A549 (cell line): ENCODE measurements at regions not wholly inside any gene's neighbourhood (a gene's known extent, or its start where the extent isn't known, plus 50 kb on each side); places are given as distances from the start of the nearest gene placed in this dataset.

Experiments used
- ATAC-seq, 2 experiments: fragments of 200-7000 bp in 1 of 2; fragments of >200 bp in 1 of 2; cut with Nextera tagmentation in 1 of 2; cut with Tn5 transposase in 1 of 2; 3 replicates each; pipeline versions ENCODE4 v1.8.0 to v1.9.1; 2018 to 2020; ENCODE audit warnings: mild to moderate bottlenecking in 1 of 2, moderate library complexity in 1 of 2
- CTCF ChIA-PET: fragments of 300-600 bp; sonication (Branson Sonifier 250); formaldehyde crosslinking; extraction: SDS; loops from one replicate; lab custom pipeline; 2021; ENCODE audit warnings: antibody characterized with exemption, inconsistent platforms; lab: Yijun Ruan, JAX
- POLR2A ChIA-PET: fragments of 350-600 bp; formaldehyde crosslinking; extraction: SDS; loops from one replicate; lab custom pipeline; 2021; ENCODE audit warnings: antibody characterized with exemption, inconsistent platforms; lab: Yijun Ruan, JAX
- DNase-seq, 2 experiments: peaks; one replicate each; pipeline versions ENCODE4 v3.0.0 to v3.0.0-alpha.2; 2011 to 2016; ENCODE audit warnings: low read depth in 1 of 2, low spot score in 1 of 2
- FAIRE-seq: peaks from 2 replicates; lab custom pipeline; 2011; peaks lifted over from hg19 to GRCh38; lab: Jason Lieb, UNC
- H3K27ac ChIP-seq, 2 experiments: fragments of >200 bp; sonication (Bioruptor Twin); formaldehyde crosslinking; 3 replicates each; pipeline ENCODE4 v1.5.1; 2016 to 2017
- H3K4me1 ChIP-seq: fragments of >200 bp; sonication (Bioruptor Twin); formaldehyde crosslinking; 3 replicates; pipeline ENCODE4 v1.6.1; 2016
- H3K4me2 ChIP-seq: fragments of >200 bp; sonication (Bioruptor Twin); formaldehyde crosslinking; 3 replicates; pipeline ENCODE4 v1.6.1; 2016
- H3K4me3 ChIP-seq: fragments of >200 bp; sonication (Bioruptor Twin); formaldehyde crosslinking; 3 replicates; pipeline ENCODE4 v1.5.1; 2016
- H3K9me3 ChIP-seq: fragments of >200 bp; sonication (Bioruptor Twin); formaldehyde crosslinking; 3 replicates; pipeline ENCODE4 v1.6.1; 2016
- BCL3 ChIP-seq: fragments of >200 bp; sonication (Bioruptor Twin); formaldehyde crosslinking; IDR thresholded peaks from 3 replicates; pipeline ENCODE4 v1.6.1; 2016
- CEBPB ChIP-seq, 2 experiments: fragments of >200 bp in 1 of 2; sonication (Bioruptor Twin) in 1 of 2; formaldehyde crosslinking in 1 of 2; IDR thresholded peaks; 2 replicates each; pipeline ENCODE4 v1.6.1; 2012 to 2016
- E2F6 ChIP-seq: IDR thresholded peaks from 2 replicates; pipeline ENCODE4 v1.6.1; 2012; ENCODE audit warnings: low read depth, borderline replicate concordance
- EHMT2 ChIP-seq: fragments of 200-600 bp; sonication (generic); IDR thresholded peaks from 2 replicates; pipeline ENCODE4 v1.6.1; 2016; ENCODE audit warnings: antibody characterized with exemption, low read depth, mild to moderate bottlenecking, moderate library complexity
- EP300 ChIP-seq, 2 experiments: fragments of >200 bp; sonication (Bioruptor Twin); formaldehyde crosslinking; IDR thresholded peaks; 2 replicates in 1 of 2; 3 replicates in 1 of 2; pipeline ENCODE4 v1.6.1; 2016 to 2017
- ESRRA ChIP-seq: fragments of 150-350 bp; IDR thresholded peaks from 2 replicates; pipeline ENCODE4 v1.6.1; 2014; ENCODE audit warnings: mild to moderate bottlenecking, low read length, borderline replicate concordance
- FOSB ChIP-seq: fragments of 250-450 bp; sonication (Bioruptor Pico); IDR thresholded peaks from 2 replicates; pipeline ENCODE4 v1.5.0; 2020; ENCODE audit warnings: mild to moderate bottlenecking, moderate library complexity
- FOSL2 ChIP-seq, 2 experiments: fragments of 450-650 bp in 1 of 2; fragments of >200 bp in 1 of 2; sonication (Bioruptor Twin) in 1 of 2; formaldehyde crosslinking; IDR thresholded peaks; 2 replicates each; pipeline versions ENCODE4 v1.5.0 to v1.6.1; 2016 to 2020; ENCODE audit warnings: mild to moderate bottlenecking in 1 of 2, moderate library complexity in 1 of 2
- FOXS1 ChIP-seq: fragments of 250-450 bp; sonication (Bioruptor Pico); IDR thresholded peaks from 2 replicates; pipeline ENCODE4 v1.5.0; 2020; ENCODE audit warnings: mild to moderate bottlenecking, moderate library complexity
- HDAC2 ChIP-seq: fragments of 200-600 bp; sonication (generic); IDR thresholded peaks from 2 replicates; pipeline ENCODE4 v1.6.1; 2016
- HES2 ChIP-seq: fragments of >200 bp; sonication (Bioruptor Twin); formaldehyde crosslinking; IDR thresholded peaks from 2 replicates; pipeline ENCODE4 v1.6.1; 2016
- HEYL ChIP-seq: fragments of 250-450 bp; sonication (Bioruptor Pico); IDR thresholded peaks from 2 replicates; pipeline ENCODE4 v1.8.0; 2021; ENCODE audit warnings: mild to moderate bottlenecking, moderate library complexity
- HMGXB4 ChIP-seq: fragments of 250-450 bp; sonication (Bioruptor Pico); IDR thresholded peaks from 2 replicates; pipeline ENCODE4 v1.5.0; 2021; ENCODE audit warnings: mild to moderate bottlenecking, moderate library complexity, borderline replicate concordance
- HOXA7 ChIP-seq: fragments of 250-450 bp; sonication (Bioruptor Pico); IDR thresholded peaks from 2 replicates; pipeline ENCODE4 v1.5.0; 2020; ENCODE audit warnings: mild to moderate bottlenecking, moderate library complexity
- HOXB13 ChIP-seq: fragments of 250-450 bp; sonication (Bioruptor Pico); IDR thresholded peaks from 2 replicates; pipeline ENCODE4 v1.5.0; 2020; ENCODE audit warnings: low read depth, mild to moderate bottlenecking, moderate library complexity
- JUN ChIP-seq, 2 experiments: fragments of >200 bp; sonication (Bioruptor Twin); formaldehyde crosslinking; IDR thresholded peaks; 2 replicates in 1 of 2; 3 replicates in 1 of 2; pipeline ENCODE4 v1.6.1; 2016 to 2017
- JUNB ChIP-seq: fragments of >200 bp; sonication (Bioruptor Twin); formaldehyde crosslinking; IDR thresholded peaks from 2 replicates; pipeline ENCODE4 v1.6.1; 2016
- KDM5A ChIP-seq: fragments of 200-600 bp; sonication (generic); IDR thresholded peaks from 2 replicates; pipeline ENCODE4 v1.6.1; 2016; ENCODE audit warnings: antibody characterized with exemption, mild to moderate bottlenecking
- MAX ChIP-seq: IDR thresholded peaks from 2 replicates; pipeline ENCODE4 v1.6.1; 2012
- MYC ChIP-seq: IDR thresholded peaks from 2 replicates; pipeline ENCODE4 v1.6.1; 2012; ENCODE audit warnings: mild to moderate bottlenecking, inconsistent platforms, low read length, improper control_type of control experiment, borderline replicate concordance
- NPAS2 ChIP-seq: fragments of 250-450 bp; sonication (Bioruptor Pico); IDR thresholded peaks from 2 replicates; pipeline ENCODE4 v1.8.0; 2022; ENCODE audit warnings: mild to moderate bottlenecking, moderate library complexity, borderline replicate concordance
- RAD21 ChIP-seq, 2 experiments: fragments of >200 bp in 1 of 2; sonication (Bioruptor Twin) in 1 of 2; formaldehyde crosslinking in 1 of 2; IDR thresholded peaks in 1 of 2; conservative IDR thresholded peaks in 1 of 2; 2 replicates in 1 of 2; 3 replicates in 1 of 2; pipeline ENCODE4 v1.6.1; 2012 to 2018; ENCODE audit warnings: inconsistent platforms in 1 of 2
- RCOR1 ChIP-seq: fragments of 150-350 bp; IDR thresholded peaks from 2 replicates; pipeline ENCODE4 v1.6.1; 2014; ENCODE audit warnings: antibody characterized with exemption, low read length, low read depth
- RFX5 ChIP-seq: fragments of 450-650 bp; IDR thresholded peaks from 2 replicates; pipeline ENCODE4 v1.7.1; 2014; ENCODE audit warnings: antibody characterized with exemption, mild to moderate bottlenecking, moderate library complexity
- SMC3 ChIP-seq: fragments of >200 bp; sonication (Bioruptor Twin); formaldehyde crosslinking; IDR thresholded peaks from 3 replicates; pipeline ENCODE4 v1.6.1; 2018; ENCODE audit warnings: inconsistent platforms
- SREBF2 ChIP-seq: fragments of 450-650 bp; IDR thresholded peaks from 2 replicates; pipeline ENCODE4 v1.6.1; 2014; ENCODE audit warnings: mild to moderate bottlenecking, moderate library complexity
- TFCP2L1 ChIP-seq: fragments of 250-450 bp; sonication (Bioruptor Pico); IDR thresholded peaks from 2 replicates; pipeline ENCODE4 v1.5.0; 2021; ENCODE audit warnings: mild to moderate bottlenecking
- TP53 ChIP-seq: fragments of 250-450 bp; sonication (Bioruptor Pico); IDR thresholded peaks from 2 replicates; pipeline ENCODE4 v1.5.0; 2021; ENCODE audit warnings: mild to moderate bottlenecking, moderate library complexity
- ZSCAN20 ChIP-seq: fragments of 250-450 bp; sonication (Bioruptor Pico); IDR thresholded peaks from 2 replicates; pipeline ENCODE4 v1.8.0; 2022; ENCODE audit warnings: mild to moderate bottlenecking, moderate library complexity
- WGBS: methylation state at CpG from one replicate; pipeline ENCODE4 v1.1.6; 2017; ENCODE audit errors: missing lambda C conversion rate; 5-methylcytosine and 5-hydroxymethylcytosine counted together

GRCh38 chr3:159839561-159840379 lies 148.9 kb upstream of the IL12A start, which contains the start of gene SCHIP1:
Gene SCHIP1, plus strand, starts transcription at chr3:159839861.
- Histone ChIP-seq H3K4me2 (peak within 1 kb of the TSS; percentile 55), H3K4me1 (peaks cover 60% of the 10 kb centered on the region), H3K4me3 (no peak within 1 kb of the TSS), H3K27ac (peak within 1 kb of the TSS; percentile 43 to 64; a peak in 4 of 6 replicates)
- 96% methylated on average over 27 of the region's 30 CpGs for WGBS
- CTCF ChIA-PET = interaction anchor here (0.7 to 7.7 kb wide), 3 partner anchors 11 to 166 kb away, joined by 3 to 37 read pairs (median 8); no protein-coding TSS in a partner anchor
- no peak for DNase-seq
- TF ChIP-seq TP53 = no peak
- no peak for TF ChIP-seq HEYL (CRISPR knock-in tag)
- no peak for TF ChIP-seq E2F6
- TF ChIP-seq FOSB (CRISPR knock-in tag) = no peak
- no peak for TF ChIP-seq FOXS1
- no peak for TF ChIP-seq NPAS2 (CRISPR knock-in tag)
- TF ChIP-seq SREBF2 = no peak
- TF ChIP-seq ESRRA = no peak
- no peak for TF ChIP-seq HDAC2
- TF ChIP-seq HMGXB4 (CRISPR knock-in tag) = no peak
- TF ChIP-seq RCOR1 = no peak
- no peak for TF ChIP-seq MAX
- TF ChIP-seq RFX5 = no peak
- TF ChIP-seq ZSCAN20 = no peak
- TF ChIP-seq HOXA7 (CRISPR knock-in tag) = no peak
- no peak for TF ChIP-seq MYC
- TF ChIP-seq BCL3 = no peak
- TF ChIP-seq RAD21 (conservative IDR thresholded peaks at IDR 0.05 in 1 of 2, IDR thresholded peaks at IDR 0.05 in 1 of 2) = no peak
- no peak for TF ChIP-seq FOSL2 (IDR thresholded peaks at IDR 0.05)
- TF ChIP-seq FOSL2 (CRISPR knock-in tag; IDR thresholded peaks at IDR 0.05) = no peak
- TF ChIP-seq, all 56 proteins: peak for 0
- ATAC-seq = no peak
- H3K9me3 ChIP-seq = no peaks in the 10 kb centered on the region
- POLR2A ChIA-PET = interaction anchor here (0.6 kb wide), 1 partner anchor 45 kb away, joined by 3 read pairs; no protein-coding TSS in a partner anchor
- no peak for FAIRE-seq

- DNase-seq (peak in 1 of 2 experiments; percentile 64), ATAC-seq (peak; percentile 57 to 68; a peak in 5 of 6 replicates), FAIRE-seq (peak; percentile 79)
- TF ChIP-seq SREBF2 (no peak), JUNB (peak; percentile 56; the same call in 1 of the 2 replicates), KDM5A (no peak), JUN (IDR thresholded peaks at IDR 0.05) (0 out of 5 replicates have a peak, but pooled peaks have one; percentile 49 to 68), EP300 (IDR thresholded peaks at IDR 0.05) (peak; percentile 48 to 65; a peak in 2 of 5 replicates), HOXB13 (CRISPR knock-in tag) (no peak), CEBPB (IDR thresholded peaks at IDR 0.05) (peak; percentile 77 to 97), HES2 (peak; percentile 95), EHMT2 (no peak), BCL3 (peak; percentile 82; the same call in 2 of the 3 replicates), TFCP2L1 (no peak), SMC3 (peak; percentile 31; the same call in 1 of the 3 replicates)
- Histone ChIP-seq H3K4me1 (peaks cover 62% of the 10 kb centered on the region), H3K27ac (peak overlapping the region; percentile 43 to 64; a peak in 3 of 6 replicates), H3K4me2 (peak overlapping the region; percentile 55), H3K9me3 (no peaks in the 10 kb centered on the region), H3K4me3 (no peak overlapping the region)
- WGBS = 37% methylated on average over 3 of the region's 3 CpGs
- POLR2A ChIA-PET = interaction anchor here (0.6 to 1.3 kb wide), 2 partner anchors 12 to 35 kb away, joined by 3 to 4 read pairs; no protein-coding TSS in a partner anchor
- CTCF ChIA-PET = interaction anchor here (0.5 to 7.7 kb wide), 3 partner anchors 12 to 191 kb away, joined by 3 to 37 read pairs (median 8); no protein-coding TSS in a partner anchor
Observed at GRCh38 chr3:159840703-159841299, 147.8 kb upstream of the IL12A start.
